OCI-LY7 (cell line): ENCODE measurements at regions not wholly inside any gene's neighbourhood (a gene's known extent, or its start where the extent isn't known, plus 50 kb on each side); places are given as distances from the start of the nearest gene placed in this dataset.

Source experiments
- EZH2phosphoT487 ChIP-seq: fragments of 200-600 bp; sonication (generic); IDR thresholded peaks from 2 replicates; pipeline ENCODE4 v1.6.1; 2018; ENCODE audit warnings: low read depth, borderline replicate concordance, mild to moderate bottlenecking, mixed run types, antibody characterized with exemption, low read length, moderate library complexity, mixed read lengths
- TF ChIP-seq, protein P1 (sequence below): fragments of 200-600 bp; sonication (generic); conservative IDR thresholded peaks from 2 replicates; pipeline ENCODE4 v1.5.1; 2014; ENCODE audit warnings: mild to moderate bottlenecking, antibody characterized with exemption, low read length, moderate library complexity, mixed read lengths

DNA sequence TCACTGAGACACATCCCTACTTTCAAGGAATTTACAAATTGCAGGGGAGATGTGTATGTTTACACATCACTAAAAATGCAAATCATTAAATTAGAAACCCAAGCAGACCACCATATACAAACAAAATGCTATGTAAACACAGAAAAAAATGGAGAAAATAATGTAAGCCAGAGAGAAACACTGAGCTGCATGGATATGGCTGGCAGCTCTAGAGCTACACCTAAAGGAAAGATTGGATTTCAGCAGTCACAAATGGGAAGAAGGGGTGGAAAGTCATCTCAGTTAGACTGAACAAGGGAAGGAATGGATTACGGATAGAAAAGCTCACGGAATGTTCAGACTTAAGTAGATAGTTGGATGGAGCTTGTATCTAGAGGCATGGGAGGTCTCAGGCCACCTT is 186.3 kb downstream of the MOSPD2 start:
- TF ChIP-seq, protein P1, sequence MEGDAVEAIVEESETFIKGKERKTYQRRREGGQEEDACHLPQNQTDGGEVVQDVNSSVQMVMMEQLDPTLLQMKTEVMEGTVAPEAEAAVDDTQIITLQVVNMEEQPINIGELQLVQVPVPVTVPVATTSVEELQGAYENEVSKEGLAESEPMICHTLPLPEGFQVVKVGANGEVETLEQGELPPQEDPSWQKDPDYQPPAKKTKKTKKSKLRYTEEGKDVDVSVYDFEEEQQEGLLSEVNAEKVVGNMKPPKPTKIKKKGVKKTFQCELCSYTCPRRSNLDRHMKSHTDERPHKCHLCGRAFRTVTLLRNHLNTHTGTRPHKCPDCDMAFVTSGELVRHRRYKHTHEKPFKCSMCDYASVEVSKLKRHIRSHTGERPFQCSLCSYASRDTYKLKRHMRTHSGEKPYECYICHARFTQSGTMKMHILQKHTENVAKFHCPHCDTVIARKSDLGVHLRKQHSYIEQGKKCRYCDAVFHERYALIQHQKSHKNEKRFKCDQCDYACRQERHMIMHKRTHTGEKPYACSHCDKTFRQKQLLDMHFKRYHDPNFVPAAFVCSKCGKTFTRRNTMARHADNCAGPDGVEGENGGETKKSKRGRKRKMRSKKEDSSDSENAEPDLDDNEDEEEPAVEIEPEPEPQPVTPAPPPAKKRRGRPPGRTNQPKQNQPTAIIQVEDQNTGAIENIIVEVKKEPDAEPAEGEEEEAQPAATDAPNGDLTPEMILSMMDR: no peak
- TF ChIP-seq EZH2phosphoT487: no peak
